ENCODE measurements at regions not wholly inside any gene's neighbourhood (a gene's known extent, or its start where the extent isn't known, plus 50 kb on each side); places are given as distances from the start of the nearest gene placed in this dataset.

DNA sequence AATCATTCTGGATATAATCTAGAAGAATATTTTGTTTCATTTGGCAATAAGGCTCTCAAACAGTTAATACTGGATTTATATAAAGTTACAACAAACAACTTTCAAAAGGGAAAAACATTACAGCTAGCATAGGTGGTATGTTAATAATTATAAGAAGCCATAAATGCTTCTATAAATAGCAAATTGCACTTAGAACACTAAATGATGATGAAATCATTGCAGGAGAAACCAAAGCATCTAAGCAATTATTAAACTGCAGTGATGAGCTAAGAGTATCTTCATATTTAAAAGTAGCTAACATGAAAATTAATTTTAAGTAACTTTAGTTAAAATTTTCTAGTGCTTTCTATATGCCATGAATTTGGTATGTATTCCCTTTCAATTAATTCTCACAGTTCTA is 189.5 kb downstream of the CENPC start:
- Histone ChIP-seq H4K12ac (ENCODE audit: low read depth, low read length) (no peak overlapping the region), H4K91ac (ENCODE audit: low read depth, low read length) (no peak overlapping the region), H3K23ac (ENCODE audit: low read length) (no peak overlapping the region), H2BK120ac (ENCODE audit: insufficient read depth, low read length, poor library complexity) (no peak overlapping the region), H3K14ac (ENCODE audit: low read length) (no peak overlapping the region), H3K79me1 (ENCODE audit: low read length) (no peaks in the 10 kb centered on the region), H3K4me1 (ENCODE audit: control insufficient read depth in 1 of 2, insufficient read depth in 2 of 2, low read length in 2 of 2) (no peaks in the 10 kb centered on the region), H2AK5ac (ENCODE audit: low read length) (no peak overlapping the region), H2AFZ (ENCODE audit: insufficient read depth, low read length, poor library complexity) (no peak overlapping the region), H2BK5ac (ENCODE audit: low read depth, low read length, poor library complexity) (no peak overlapping the region), H3K27me3 (ENCODE audit: insufficient read depth, low read length) (no peaks in the 10 kb centered on the region), H3K36me3 (ENCODE audit: control insufficient read depth in 1 of 2, insufficient read depth in 2 of 2, low read length in 2 of 2) (no peaks in the 10 kb centered on the region), H3K4me2 (ENCODE audit: low read length) (no peak overlapping the region), H3K9ac (ENCODE audit: low read length) (no peak overlapping the region), H3K4ac (ENCODE audit: low read depth, low read length) (no peak overlapping the region), H3K9me3 (ENCODE audit: insufficient read depth, low read depth, low read length) (peaks cover 3% of the 10 kb centered on the region), H4K8ac (ENCODE audit: low read depth, low read length) (no peak overlapping the region), H3K79me2 (ENCODE audit: control insufficient read depth, insufficient read depth, low read length, poor library complexity) (no peaks in the 10 kb centered on the region), H3K18ac (ENCODE audit: low read length) (no peak overlapping the region), H2BK12ac (ENCODE audit: low read length) (no peak overlapping the region), H3K27ac (ENCODE audit: low read depth, low read length) (no peak overlapping the region), H3K4me3 (ENCODE audit: low read depth, low read length) (no peak overlapping the region)
- DNase-seq: no peak

DNA sequence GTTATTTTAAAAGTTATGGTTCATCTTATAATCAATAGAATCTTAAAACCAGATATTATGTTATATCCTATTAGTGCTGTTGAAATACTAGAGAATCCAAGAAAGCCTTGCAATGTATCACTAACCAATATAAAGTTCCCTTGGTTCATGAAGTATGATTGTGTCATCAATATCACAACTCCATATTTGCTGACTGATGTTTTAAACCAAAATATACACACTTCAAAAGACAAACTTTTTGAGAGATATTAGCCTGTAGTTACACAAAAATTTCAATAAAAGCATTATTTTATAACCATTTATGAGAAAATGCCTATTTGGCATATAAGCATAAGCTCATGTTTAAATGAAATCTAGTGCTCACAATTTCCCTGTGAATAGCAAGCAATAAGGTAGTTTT is 198.6 kb downstream of the CENPC start:
- H3K27me3 ChIP-seq (ENCODE audit: insufficient read depth, low read length): no peaks in the 10 kb centered on the region
- no peak overlapping the region for H3K4ac ChIP-seq (ENCODE audit: low read depth, low read length)
- no peak overlapping the region for H3K27ac ChIP-seq (ENCODE audit: low read depth, low read length)
- H4K8ac ChIP-seq (ENCODE audit: low read depth, low read length): no peak overlapping the region
- no peak overlapping the region for H2AFZ ChIP-seq (ENCODE audit: insufficient read depth, low read length, poor library complexity)
- H3K18ac ChIP-seq (ENCODE audit: low read length): no peak overlapping the region
- H3K9me3 ChIP-seq (ENCODE audit: insufficient read depth, low read depth, low read length): peaks cover 1% of the 10 kb centered on the region
- no peak for DNase-seq
- H3K4me3 ChIP-seq (ENCODE audit: low read depth, low read length): no peak overlapping the region
- no peak overlapping the region for H2BK5ac ChIP-seq (ENCODE audit: low read depth, low read length, poor library complexity)
- no peak overlapping the region for H2BK120ac ChIP-seq (ENCODE audit: insufficient read depth, low read length, poor library complexity)
- H3K4me2 ChIP-seq (ENCODE audit: low read length): no peak overlapping the region
- H3K9ac ChIP-seq (ENCODE audit: low read length): no peak overlapping the region
- H3K4me1 ChIP-seq (ENCODE audit: control insufficient read depth in 1 of 2, insufficient read depth in 2 of 2, low read length in 2 of 2): no peaks in the 10 kb centered on the region
- H3K36me3 ChIP-seq (ENCODE audit: control insufficient read depth in 1 of 2, insufficient read depth in 2 of 2, low read length in 2 of 2): no peaks in the 10 kb centered on the region
- no peak overlapping the region for H3K14ac ChIP-seq (ENCODE audit: low read length)
- no peak overlapping the region for H3K23ac ChIP-seq (ENCODE audit: low read length)
- H4K91ac ChIP-seq (ENCODE audit: low read depth, low read length): no peak overlapping the region
- no peak overlapping the region for H4K12ac ChIP-seq (ENCODE audit: low read depth, low read length)
- no peak overlapping the region for H2BK12ac ChIP-seq (ENCODE audit: low read length)
- H2AK5ac ChIP-seq (ENCODE audit: low read length): no peak overlapping the region
- no peaks in the 10 kb centered on the region for H3K79me1 ChIP-seq (ENCODE audit: low read length)
- H3K79me2 ChIP-seq (ENCODE audit: control insufficient read depth, insufficient read depth, low read length, poor library complexity): no peaks in the 10 kb centered on the region

DNA sequence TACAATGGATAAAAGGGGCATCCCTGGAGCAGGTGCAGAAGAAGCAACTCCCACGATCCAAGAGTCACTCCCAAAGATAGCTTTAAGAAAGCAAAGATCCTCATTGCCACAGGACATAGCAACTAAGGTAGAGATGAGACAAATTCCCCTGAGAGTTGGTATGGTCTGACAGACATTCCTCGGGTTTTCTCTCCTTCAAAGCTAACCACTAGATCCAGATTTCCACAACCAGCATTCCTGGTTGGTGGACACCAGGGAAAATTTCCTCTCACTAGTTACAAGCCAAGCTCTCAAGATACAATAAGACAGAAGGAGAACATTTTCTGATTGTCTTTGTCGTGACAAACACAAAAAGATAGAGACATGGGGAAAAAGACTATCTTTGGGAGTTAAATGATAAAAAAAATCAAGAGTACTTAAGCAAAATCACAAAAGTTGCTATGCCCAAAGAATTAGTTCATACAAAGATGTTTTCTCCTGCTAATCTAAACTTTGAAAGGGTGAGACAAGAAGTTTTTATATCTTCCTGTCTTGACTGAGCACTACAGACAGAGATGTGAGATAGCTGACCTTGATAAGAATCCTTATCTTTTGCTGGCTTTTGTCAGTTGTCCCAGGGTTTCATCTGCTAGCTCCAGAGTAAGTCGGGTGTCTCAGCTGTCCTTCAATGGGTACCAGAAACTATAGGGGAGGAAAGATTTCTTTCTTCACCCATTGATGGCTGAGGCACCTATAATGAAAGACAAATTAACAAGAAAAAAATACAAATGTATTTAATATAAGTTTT is 200.5 kb downstream of the CENPC start:
- Histone ChIP-seq H2BK12ac (ENCODE audit: low read length) (no peak overlapping the region), H2AFZ (ENCODE audit: insufficient read depth, low read length, poor library complexity) (no peak overlapping the region), H3K4me2 (ENCODE audit: low read length) (no peak overlapping the region), H3K14ac (ENCODE audit: low read length) (no peak overlapping the region), H2BK5ac (ENCODE audit: low read depth, low read length, poor library complexity) (no peak overlapping the region), H4K91ac (ENCODE audit: low read depth, low read length) (no peak overlapping the region), H3K27ac (ENCODE audit: low read depth, low read length) (no peak overlapping the region), H3K27me3 (ENCODE audit: insufficient read depth, low read length) (no peaks in the 10 kb centered on the region), H3K36me3 (ENCODE audit: control insufficient read depth in 1 of 2, insufficient read depth in 2 of 2, low read length in 2 of 2) (no peaks in the 10 kb centered on the region), H3K9ac (ENCODE audit: low read length) (no peak overlapping the region), H3K18ac (ENCODE audit: low read length) (no peak overlapping the region), H4K12ac (ENCODE audit: low read depth, low read length) (no peak overlapping the region), H2AK5ac (ENCODE audit: low read length) (no peak overlapping the region), H3K79me1 (ENCODE audit: low read length) (no peaks in the 10 kb centered on the region), H3K4me3 (ENCODE audit: low read depth, low read length) (no peak overlapping the region), H3K4me1 (ENCODE audit: control insufficient read depth in 1 of 2, insufficient read depth in 2 of 2, low read length in 2 of 2) (no peaks in the 10 kb centered on the region), H3K9me3 (ENCODE audit: insufficient read depth, low read depth, low read length) (no peaks in the 10 kb centered on the region), H2BK120ac (ENCODE audit: insufficient read depth, low read length, poor library complexity) (no peak overlapping the region), H4K8ac (ENCODE audit: low read depth, low read length) (no peak overlapping the region), H3K79me2 (ENCODE audit: control insufficient read depth, insufficient read depth, low read length, poor library complexity) (no peaks in the 10 kb centered on the region), H3K4ac (ENCODE audit: low read depth, low read length) (no peak overlapping the region), H3K23ac (ENCODE audit: low read length) (no peak overlapping the region)
- DNase-seq: no peak
- WGBS (ENCODE audit: extremely low coverage, insufficient coverage, insufficient read length): no CpG with 5 or more reads among the region's 4 CpGs

DNA sequence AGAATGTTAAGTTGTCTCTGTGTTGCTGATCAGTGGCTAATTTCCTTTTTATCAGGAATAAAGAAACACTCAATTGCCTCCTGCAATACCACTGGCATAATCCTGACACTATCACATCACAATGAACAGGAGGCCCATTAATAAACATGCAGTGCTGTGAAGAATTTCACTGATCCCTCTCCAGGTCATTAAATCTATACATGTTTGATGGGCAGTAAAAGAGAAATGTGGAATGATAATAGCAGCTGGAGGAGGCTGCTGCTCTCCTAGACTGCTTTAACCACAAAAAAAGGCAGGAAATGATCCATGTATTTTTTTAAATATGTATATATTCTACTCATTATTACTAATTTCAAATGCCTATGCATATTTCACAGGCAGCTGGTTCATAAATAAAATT is 202.1 kb downstream of the CENPC start:
- Histone ChIP-seq H2AK5ac (ENCODE audit: low read length) (no peak overlapping the region), H3K23ac (ENCODE audit: low read length) (no peak overlapping the region), H3K36me3 (ENCODE audit: control insufficient read depth in 1 of 2, insufficient read depth in 2 of 2, low read length in 2 of 2) (no peaks in the 10 kb centered on the region), H3K4me2 (ENCODE audit: low read length) (no peak overlapping the region), H4K8ac (ENCODE audit: low read depth, low read length) (no peak overlapping the region), H3K18ac (ENCODE audit: low read length) (no peak overlapping the region), H3K79me2 (ENCODE audit: control insufficient read depth, insufficient read depth, low read length, poor library complexity) (no peaks in the 10 kb centered on the region), H3K4me1 (ENCODE audit: control insufficient read depth in 1 of 2, insufficient read depth in 2 of 2, low read length in 2 of 2) (no peaks in the 10 kb centered on the region), H3K14ac (ENCODE audit: low read length) (no peak overlapping the region), H3K27me3 (ENCODE audit: insufficient read depth, low read length) (no peaks in the 10 kb centered on the region), H3K4me3 (ENCODE audit: low read depth, low read length) (no peak overlapping the region), H2BK12ac (ENCODE audit: low read length) (no peak overlapping the region), H4K12ac (ENCODE audit: low read depth, low read length) (no peak overlapping the region), H3K79me1 (ENCODE audit: low read length) (no peaks in the 10 kb centered on the region), H2BK5ac (ENCODE audit: low read depth, low read length, poor library complexity) (no peak overlapping the region), H2AFZ (ENCODE audit: insufficient read depth, low read length, poor library complexity) (no peak overlapping the region), H2BK120ac (ENCODE audit: insufficient read depth, low read length, poor library complexity) (no peak overlapping the region), H3K9ac (ENCODE audit: low read length) (no peak overlapping the region), H3K27ac (ENCODE audit: low read depth, low read length) (no peak overlapping the region), H3K9me3 (ENCODE audit: insufficient read depth, low read depth, low read length) (no peaks in the 10 kb centered on the region), H4K91ac (ENCODE audit: low read depth, low read length) (no peak overlapping the region), H3K4ac (ENCODE audit: low read depth, low read length) (no peak overlapping the region)
- DNase-seq: no peak
